DOHH2 (cell line): ENCODE measurements at regions not wholly inside any gene's neighbourhood (a gene's known extent, or its start where the extent isn't known, plus 50 kb on each side); places are given as distances from the start of the nearest gene placed in this dataset.

ENCODE experiments used
- CTCF ChIP-seq: fragments of 200-600 bp; sonication (generic); IDR thresholded peaks from one replicate; pipeline ENCODE4 v1.5.1; 2014; ENCODE audit warnings: antibody characterized with exemption, mild to moderate bottlenecking, low read depth, low read length; ENCODE audit not compliant: poor library complexity, severe bottlenecking
- EZH2phosphoT487 ChIP-seq: fragments of 200-600 bp; sonication (generic); IDR thresholded peaks from 2 replicates; pipeline ENCODE4 v1.6.1; 2017; ENCODE audit warnings: borderline replicate concordance, mild to moderate bottlenecking, antibody characterized with exemption, low read length, moderate library complexity, mixed read lengths

GRCh38 chr13:81244011-81244410, 903.1 kb upstream of the SPRY2 start:
- TF ChIP-seq CTCF (no peak), EZH2phosphoT487 (no peak)
